Embryonic facial prominence (tissue), 1 donor: ENCODE measurements at regions not wholly inside any gene's neighbourhood (a gene's known extent, or its start where the extent isn't known, plus 50 kb on each side); places are given as distances from the start of the nearest gene placed in this dataset.

ENCODE experiments used
- DNase-seq: peaks from one replicate; pipeline ENCODE4 v3.0.0-alpha.2; 2016; ENCODE audit errors: extremely low spot score

GRCh38 chr3:137958636-137959035, 51.3 kb upstream of the CLDN18 start:
- no peak for DNase-seq
